Liver (tissue), 3 donors: ENCODE measurements at regions not wholly inside any gene's neighbourhood (a gene's known extent, or its start where the extent isn't known, plus 50 kb on each side); places are given as distances from the start of the nearest gene placed in this dataset.

Experiments used
- ATF3 ChIP-seq: IDR thresholded peaks from 2 replicates; pipeline ENCODE4 v1.6.1; 2016; ENCODE audit warnings: antibody characterized with exemption
- CTCF ChIP-seq: fragments of 150-350 bp; IDR thresholded peaks from 2 replicates; pipeline ENCODE4 v1.5.1; 2017; ENCODE audit warnings: improper control_type of control experiment, low read depth, low read length; ENCODE audit not compliant: missing input control
- EGR1 ChIP-seq, 2 donors: IDR thresholded peaks; 2 replicates each; pipeline ENCODE4 v1.6.1; 2016 to 2018; ENCODE audit warnings: antibody characterized with exemption in 2 of 2, low read depth in 2 of 2
- FOXA1 ChIP-seq: IDR thresholded peaks from 2 replicates; pipeline ENCODE4 v1.6.1; 2016; ENCODE audit warnings: antibody characterized with exemption
- GABPA ChIP-seq, 2 donors: IDR thresholded peaks in 1 of 2; conservative IDR thresholded peaks in 1 of 2; 2 replicates each; pipeline ENCODE4 v1.6.1; 2016; ENCODE audit warnings: antibody characterized with exemption in 2 of 2, mild to moderate bottlenecking in 1 of 2, moderate library complexity in 1 of 2
- HNF4A ChIP-seq, 2 donors: conservative IDR thresholded peaks; 2 replicates each; pipeline ENCODE4 v1.6.1; 2016; ENCODE audit warnings: antibody characterized with exemption in 2 of 2, mild to moderate bottlenecking in 2 of 2
- JUND ChIP-seq, 2 donors: IDR thresholded peaks; 2 replicates each; pipeline ENCODE4 v1.6.1; 2016; ENCODE audit warnings: antibody characterized with exemption in 2 of 2
- MAX ChIP-seq: IDR thresholded peaks from 2 replicates; pipeline ENCODE4 v1.6.1; 2016; ENCODE audit warnings: antibody characterized with exemption
- NR2F2 ChIP-seq: IDR thresholded peaks from 2 replicates; pipeline ENCODE4 v1.6.1; 2016; ENCODE audit warnings: antibody characterized with exemption
- RAD21 ChIP-seq, 2 donors: IDR thresholded peaks; 2 replicates each; pipeline ENCODE4 v1.6.1; 2016; ENCODE audit warnings: antibody characterized with exemption in 2 of 2, mild to moderate bottlenecking in 2 of 2
- REST ChIP-seq: IDR thresholded peaks from 2 replicates; pipeline ENCODE4 v1.6.1; 2016; ENCODE audit warnings: antibody characterized with exemption, mild to moderate bottlenecking
- SP1 ChIP-seq: IDR thresholded peaks from 2 replicates; pipeline ENCODE4 v1.6.1; 2018; ENCODE audit warnings: antibody characterized with exemption, mild to moderate bottlenecking
- TAF1 ChIP-seq: conservative IDR thresholded peaks from 2 replicates; pipeline ENCODE4 v1.6.1; 2016; ENCODE audit warnings: antibody characterized with exemption, mild to moderate bottlenecking
- ZBTB33 ChIP-seq: IDR thresholded peaks from 2 replicates; pipeline ENCODE4 v1.6.1; 2016; ENCODE audit warnings: antibody characterized with exemption
- donor health status: healthy.
- donor health status: healthy.

GRCh38 chr13:74272826-74273225, 138.6 kb upstream of the KLF12 start:
- TF ChIP-seq RAD21 (IDR thresholded peaks at IDR 0.05), result no peak
- no peak for TF ChIP-seq CTCF
- TF ChIP-seq MAX, result no peak
- no peak for TF ChIP-seq EGR1 (IDR thresholded peaks at IDR 0.05; ENCODE audit: low read depth in 2 of 2)
- no peak for TF ChIP-seq FOXA1
- no peak for TF ChIP-seq TAF1
- TF ChIP-seq ZBTB33, result no peak
- no peak for TF ChIP-seq ATF3
- TF ChIP-seq SP1, result no peak
- no peak for TF ChIP-seq REST
- TF ChIP-seq JUND (IDR thresholded peaks at IDR 0.05), result no peak
- no peak for TF ChIP-seq GABPA (IDR thresholded peaks at IDR 0.05 in 1 of 2, conservative IDR thresholded peaks at IDR 0.05 in 1 of 2)
- no peak for TF ChIP-seq HNF4A (conservative IDR thresholded peaks at IDR 0.05)
- TF ChIP-seq NR2F2, result no peak
